HG03558 (cell line): ENCODE measurements at regions not wholly inside any gene's neighbourhood (a gene's known extent, or its start where the extent isn't known, plus 50 kb on each side); places are given as distances from the start of the nearest gene placed in this dataset.

ENCODE experiments used
- ATAC-seq: cut with Tn5 transposase; IDR thresholded peaks from one replicate; pipeline ENCODE4 v1.9.1; 2021; ENCODE audit warnings: moderate number of reproducible peaks; ENCODE audit not compliant: unreplicated experiment; ENCODE audit errors: extremely low read depth

DNA sequence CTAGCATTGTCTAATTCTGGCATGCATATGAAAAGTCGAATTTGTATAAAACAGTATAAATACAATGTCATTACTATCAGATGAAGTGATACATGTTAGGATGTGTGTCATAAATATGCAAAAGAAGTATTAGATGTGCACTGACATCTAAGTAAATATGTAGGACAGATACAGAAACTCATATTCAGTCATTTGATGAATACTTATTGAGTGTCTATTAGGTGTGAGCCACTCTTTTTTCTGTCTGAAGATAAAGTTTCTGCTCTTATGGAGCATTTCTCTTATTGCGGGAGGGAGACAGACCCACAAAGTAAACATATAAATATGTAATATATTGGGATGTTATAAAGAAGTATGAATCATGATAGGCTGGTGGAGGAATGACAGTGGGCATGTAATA, 426.6 kb upstream of the B3GALT2 start:
- ATAC-seq: no peak

GRCh38 chr1:193609592-193609991, 423.2 kb upstream of the B3GALT2 start:
- ATAC-seq: no peak

GRCh38 chr1:193607787-193608186, 421.4 kb upstream of the B3GALT2 start:
- ATAC-seq: no peak

DNA sequence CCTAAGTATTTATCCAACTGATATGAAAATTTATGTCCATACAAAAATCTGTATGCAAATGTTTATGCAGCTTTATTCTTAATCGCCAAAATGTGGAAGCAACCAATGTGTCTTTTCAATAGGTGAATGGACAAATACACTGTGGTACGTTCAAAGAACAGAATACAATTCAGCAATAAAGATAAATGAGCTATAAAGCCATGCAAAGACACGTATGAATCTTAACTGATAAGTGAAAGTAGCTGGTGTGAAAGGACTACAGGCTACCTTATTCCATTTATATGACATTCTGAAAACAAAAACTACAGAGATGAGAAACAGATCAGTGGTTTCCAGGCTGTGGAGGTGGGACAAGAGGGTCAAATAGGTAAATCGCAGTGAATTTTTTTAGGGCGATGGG, 419.6 kb upstream of the B3GALT2 start:
- ATAC-seq: no peak

DNA sequence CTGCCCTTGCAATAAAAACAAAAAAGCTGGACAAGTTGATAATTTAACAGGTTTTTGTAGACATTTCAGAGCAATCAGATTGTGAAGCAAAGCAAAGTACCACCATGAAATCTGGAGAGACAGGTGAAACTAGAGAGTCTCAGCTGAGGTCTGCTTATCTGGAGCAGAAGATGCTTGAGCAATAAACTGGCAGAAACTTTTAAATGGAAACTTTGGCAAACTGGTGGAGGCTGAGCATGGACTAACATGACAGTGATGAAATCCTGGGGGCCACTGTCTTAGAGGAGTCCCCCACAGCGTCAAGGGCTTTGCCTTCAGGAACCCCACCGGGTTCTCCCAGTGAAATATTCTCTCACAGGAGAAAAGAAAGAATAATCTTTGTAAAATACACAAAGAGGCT, 416.3 kb upstream of the B3GALT2 start:
- ATAC-seq: no peak

- no peak for ATAC-seq
Measured at GRCh38 chr1:193593147-193593885, 406.9 kb upstream of the B3GALT2 start.

GRCh38 chr1:193592317-193592716, 405.9 kb upstream of the B3GALT2 start:
- no peak for ATAC-seq

DNA sequence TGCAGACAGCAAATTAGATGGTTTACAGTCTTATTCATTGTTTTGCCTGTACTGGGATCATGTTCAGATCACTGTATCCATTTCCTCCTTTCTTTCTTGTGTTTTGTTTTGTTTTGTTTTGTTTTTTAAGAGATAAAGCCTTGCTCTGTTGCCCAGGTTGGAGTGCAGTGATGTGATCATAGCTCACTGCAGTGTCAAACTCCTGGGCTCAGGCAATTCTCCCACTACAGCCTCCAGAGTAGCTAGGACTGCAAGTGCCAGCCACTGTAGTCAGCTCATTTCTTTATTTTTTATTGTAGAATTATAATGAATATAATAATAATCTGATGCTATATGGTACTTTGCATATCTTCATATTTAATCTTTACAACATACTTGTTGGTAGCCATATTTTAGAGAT, 403.7 kb upstream of the B3GALT2 start:
- no peak for ATAC-seq

DNA sequence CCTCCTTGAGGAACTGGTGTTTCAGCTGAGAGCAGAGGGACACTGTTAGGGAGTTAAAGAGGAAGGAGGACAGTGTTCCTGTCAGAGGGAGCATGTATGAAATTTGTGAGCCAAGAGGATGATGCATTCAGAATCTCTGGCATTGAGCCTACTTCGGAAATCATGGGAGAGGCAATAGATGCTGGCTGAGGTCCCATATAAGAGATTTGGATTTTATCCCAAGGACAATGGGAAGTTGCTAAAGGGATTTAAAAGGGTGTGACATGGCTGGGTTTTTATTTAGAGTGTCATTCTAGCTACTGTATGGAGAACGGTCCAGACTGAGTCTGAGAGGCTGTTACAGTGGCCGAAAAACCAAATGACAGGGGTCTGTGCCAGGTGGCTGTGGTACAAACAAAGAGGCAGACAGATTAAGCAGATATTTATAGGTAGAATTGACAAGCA, 403.2 kb upstream of the B3GALT2 start:
- no peak for ATAC-seq

DNA sequence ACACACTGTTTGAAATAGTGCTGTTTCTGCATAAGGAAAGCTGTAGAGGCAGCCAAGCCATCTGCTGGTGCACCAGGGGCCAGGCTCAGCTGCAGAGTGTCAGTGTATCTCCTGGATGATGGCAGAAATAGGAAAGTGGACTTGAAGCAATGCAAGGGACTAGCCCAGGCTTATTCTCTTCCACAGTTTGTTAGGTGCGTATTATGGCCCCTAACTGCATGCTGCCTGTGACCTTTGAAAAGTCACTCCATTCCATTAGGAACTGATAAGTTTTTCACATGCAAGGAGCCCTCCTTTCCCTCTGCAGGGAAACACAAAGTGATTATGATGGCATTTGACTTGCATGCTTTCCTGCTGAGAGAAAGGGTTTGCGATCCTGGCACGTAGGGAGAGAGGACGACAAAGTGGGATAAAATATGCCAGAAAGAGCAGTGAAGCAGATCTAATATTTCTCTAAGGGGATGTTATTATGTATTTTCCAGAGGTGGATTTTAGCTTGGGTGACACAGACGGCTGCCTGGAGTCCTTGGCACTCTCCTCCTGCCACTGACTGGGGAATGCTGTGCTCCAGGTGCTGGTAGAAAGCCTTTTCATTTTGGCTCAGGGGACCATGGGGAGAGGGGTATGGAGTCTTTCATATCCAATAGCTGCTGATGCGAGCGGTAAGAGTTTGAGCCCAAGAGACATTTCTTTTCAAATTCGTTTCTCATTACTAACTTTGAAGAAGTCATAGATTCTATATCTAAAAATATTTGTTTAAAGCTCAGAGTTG, 402.1 kb upstream of the B3GALT2 start:
- ATAC-seq: no peak

- no peak for ATAC-seq
Measured at GRCh38 chr1:193584731-193585239, 398.4 kb upstream of the B3GALT2 start.

DNA sequence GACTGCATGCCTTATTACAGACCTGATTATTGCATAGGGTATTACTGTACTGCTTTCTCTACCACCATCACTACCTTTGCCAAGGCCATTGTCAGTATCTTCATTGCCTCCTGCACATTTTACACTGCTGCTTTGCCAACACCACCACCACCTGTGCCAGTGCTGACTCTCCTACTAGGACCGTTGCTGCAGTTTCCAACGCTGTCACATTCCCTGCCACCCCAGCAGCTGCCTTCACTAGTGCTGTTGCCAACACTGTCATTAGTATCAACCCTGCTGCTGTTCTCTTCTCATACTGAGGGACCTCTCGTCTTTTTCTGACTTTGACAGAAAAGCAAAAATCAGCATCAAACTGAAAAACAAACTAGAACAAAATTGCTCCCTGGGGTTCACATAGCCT, 394.9 kb upstream of the B3GALT2 start:
- ATAC-seq: no peak

- no peak for ATAC-seq
Measured at GRCh38 chr1:193580419-193580818, 394.0 kb upstream of the B3GALT2 start.

GRCh38 chr1:193579323-193579722, 392.9 kb upstream of the B3GALT2 start:
- ATAC-seq: no peak

DNA sequence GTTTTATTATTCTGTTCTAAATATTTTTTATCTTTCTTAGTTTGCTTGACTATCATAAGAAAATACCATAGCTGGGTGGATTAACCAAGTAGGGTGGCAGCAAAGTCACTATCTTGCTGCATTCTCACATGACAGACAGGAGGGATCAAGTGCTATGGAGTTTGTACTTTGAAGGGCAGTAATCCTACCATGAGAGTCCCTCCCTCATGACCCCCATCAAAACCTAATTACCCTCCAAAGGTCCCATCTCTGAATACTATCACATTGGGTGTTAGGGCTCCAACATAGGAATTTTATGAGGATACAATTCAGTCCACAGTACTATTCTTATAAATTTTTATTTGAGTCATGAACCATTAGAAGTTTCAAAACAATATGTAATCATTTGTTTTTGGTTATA, 388.5 kb upstream of the B3GALT2 start:
- no peak for ATAC-seq

GRCh38 chr1:193569983-193570269, 383.5 kb upstream of the B3GALT2 start:
- ATAC-seq: no peak

GRCh38 chr1:193569096-193569982, 382.9 kb upstream of the B3GALT2 start:
- no peak for ATAC-seq

GRCh38 chr1:193568512-193568911, 382.1 kb upstream of the B3GALT2 start:
- no peak for ATAC-seq

DNA sequence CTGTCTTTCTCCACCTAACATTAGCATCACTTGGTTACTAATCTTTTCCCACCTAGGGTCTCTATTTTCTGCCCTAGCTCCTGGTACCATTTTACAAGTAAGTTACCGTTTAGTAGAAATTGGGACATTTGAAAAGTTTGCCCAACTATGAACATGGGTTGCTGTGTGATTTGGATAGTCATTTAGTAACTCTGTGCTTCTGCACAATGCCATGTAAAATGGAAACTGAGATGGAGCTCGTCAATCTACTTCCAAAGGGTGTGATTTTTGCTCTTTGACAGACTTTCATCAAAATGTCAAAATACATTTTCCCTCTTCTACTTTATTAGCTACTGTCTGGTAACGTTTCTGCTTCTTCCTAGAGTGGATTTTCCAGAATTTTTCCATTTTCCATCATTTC, 381.5 kb upstream of the B3GALT2 start:
- ATAC-seq: no peak

DNA sequence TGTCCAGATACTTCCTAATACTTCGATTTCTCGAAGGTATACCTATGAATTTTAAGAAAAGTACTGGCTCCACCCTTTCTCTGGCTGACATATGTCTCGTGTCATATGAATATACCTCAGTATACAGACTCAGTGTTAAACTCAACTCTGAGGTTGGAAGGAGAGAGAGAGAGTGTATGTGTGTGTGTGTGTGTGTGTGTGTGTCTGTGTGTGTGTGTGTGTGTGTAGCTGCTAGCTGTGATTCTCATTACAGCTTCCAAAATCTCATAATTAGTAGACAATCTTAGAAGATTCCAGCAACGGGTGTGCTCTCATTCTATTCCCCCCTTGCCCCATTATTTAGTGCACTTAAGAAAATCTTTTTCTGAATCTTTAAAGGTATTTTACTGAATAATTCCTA, 380.3 kb upstream of the B3GALT2 start:
- no peak for ATAC-seq
